Neural progenitor cell (in vitro differentiated cells): ENCODE measurements at regions not wholly inside any gene's neighbourhood (a gene's known extent, or its start where the extent isn't known, plus 50 kb on each side); places are given as distances from the start of the nearest gene placed in this dataset.

Experiments
- DNase-seq: peaks from one replicate; pipeline ENCODE4 v3.0.0-alpha.2; 2016; ENCODE audit warnings: low spot score
- H2AFZ ChIP-seq: fragments of 200-600 bp; sonication (generic); replicated peaks from 2 replicates; pipeline ENCODE4 v1.6.1; 2016; ENCODE audit warnings: antibody characterized with exemption
- H3F3A ChIP-seq: fragments of 200-600 bp; sonication (generic); 2 replicates; pipeline ENCODE4 v1.6.1; 2016; ENCODE audit warnings: antibody characterized with exemption, low read depth
- H3K27ac ChIP-seq: fragments of 200-600 bp; sonication (generic); 2 replicates; pipeline ENCODE4 v1.5.1; 2016; ENCODE audit warnings: mild to moderate bottlenecking
- H3K27me3 ChIP-seq: fragments of 200-600 bp; sonication (generic); 2 replicates; pipeline ENCODE4 v1.6.1; 2016; ENCODE audit warnings: mild to moderate bottlenecking, moderate library complexity
- H3K36me3 ChIP-seq: fragments of 200-600 bp; sonication (generic); 2 replicates; pipeline ENCODE4 v1.5.1; 2016
- H3K4me1 ChIP-seq: fragments of 200-600 bp; sonication (generic); 2 replicates; pipeline ENCODE4 v1.6.1; 2016; ENCODE audit warnings: mixed run types
- H3K4me2 ChIP-seq: fragments of 200-600 bp; sonication (generic); 2 replicates; pipeline ENCODE4 v1.6.1; 2016
- H3K4me3 ChIP-seq: fragments of 200-600 bp; sonication (generic); 2 replicates; pipeline ENCODE4 v1.5.1; 2016
- H3K79me2 ChIP-seq: fragments of 200-600 bp; sonication (generic); 2 replicates; pipeline ENCODE4 v1.6.1; 2016; ENCODE audit warnings: low read depth
- H3K9ac ChIP-seq: fragments of 200-600 bp; sonication (generic); 2 replicates; pipeline ENCODE4 v1.6.1; 2016
- H3K9me3 ChIP-seq: fragments of 200-600 bp; sonication (generic); 2 replicates; pipeline ENCODE4 v1.5.1; 2016; ENCODE audit warnings: low read depth
- H4K20me1 ChIP-seq: fragments of 200-600 bp; sonication (generic); 2 replicates; pipeline ENCODE4 v1.6.1; 2016; ENCODE audit warnings: low read depth
- H3K27ac Mint-ChIP-seq: 3 replicates; pipeline ENCODE4 v1.8.0; 2021; ENCODE audit warnings: mixed read lengths
- H3K27me3 Mint-ChIP-seq: 2 replicates; pipeline ENCODE4 v1.8.0; 2022; ENCODE audit warnings: low read depth, mild to moderate bottlenecking, inconsistent platforms, moderate library complexity, mixed read lengths; ENCODE audit not compliant: insufficient read depth
- H3K36me3 Mint-ChIP-seq: 3 replicates; pipeline ENCODE4 v1.8.0; 2021; ENCODE audit warnings: mixed read lengths
- H3K4me1 Mint-ChIP-seq: 3 replicates; pipeline ENCODE4 v1.8.0; 2021; ENCODE audit warnings: mixed read lengths
- H3K4me3 Mint-ChIP-seq: 3 replicates; pipeline ENCODE4 v1.8.0; 2021; ENCODE audit warnings: mild to moderate bottlenecking, moderate library complexity, mixed read lengths
- H3K9me3 Mint-ChIP-seq: 3 replicates; pipeline ENCODE4 v1.8.0; 2020; ENCODE audit warnings: mixed read lengths
- EZH2 ChIP-seq: fragments of 200-600 bp; sonication (generic); IDR thresholded peaks from 2 replicates; pipeline ENCODE4 v1.6.1; 2017; ENCODE audit warnings: antibody characterized with exemption, mild to moderate bottlenecking, moderate library complexity
- EZH2phosphoT487 ChIP-seq: fragments of 200-600 bp; sonication (generic); IDR thresholded peaks from 2 replicates; pipeline ENCODE4 v1.6.1; 2017; ENCODE audit warnings: antibody characterized with exemption
- TF ChIP-seq, protein P1 (sequence below): fragments of 200-600 bp; sonication (generic); IDR thresholded peaks from 2 replicates; pipeline ENCODE4 v1.5.1; 2017; ENCODE audit warnings: antibody characterized with exemption, mild to moderate bottlenecking

DNA sequence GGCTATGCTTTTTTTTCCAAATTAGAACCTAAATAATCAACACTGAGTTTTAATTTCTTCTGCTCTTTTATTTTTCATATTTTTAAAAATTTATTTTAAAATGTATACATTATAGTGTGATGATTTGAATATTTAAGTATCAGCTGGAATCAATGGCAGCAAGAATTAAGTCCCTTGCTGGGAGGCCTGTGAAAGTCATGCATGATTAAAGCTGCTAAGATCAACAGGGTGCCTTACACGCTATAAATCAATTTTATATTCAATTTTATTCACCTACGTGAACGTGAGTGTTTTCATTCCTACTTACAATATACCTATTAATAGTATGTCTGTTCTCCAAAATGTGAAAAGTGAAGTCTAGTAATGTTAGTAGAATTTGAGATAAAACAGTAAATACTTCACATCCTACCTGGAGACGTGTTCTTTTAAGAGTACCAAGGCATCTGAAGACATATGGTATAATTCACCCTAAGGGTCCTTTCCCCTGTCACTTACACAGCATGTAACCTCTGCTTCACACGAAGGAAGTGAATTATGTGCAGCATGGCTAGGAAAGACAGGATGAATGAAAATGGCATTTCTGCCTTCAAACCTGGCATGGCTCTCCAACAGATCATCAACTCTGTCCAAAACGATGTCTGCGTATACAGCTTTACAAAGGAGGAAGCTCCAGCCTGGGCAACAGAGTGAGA lies 640.4 kb upstream of the ROBO1 start:
- no peaks in the 10 kb centered on the region for H3K36me3 Mint-ChIP-seq
- peak overlapping the region; percentile 60 for H3K27ac Mint-ChIP-seq
- Histone ChIP-seq H3K27me3 (no peaks in the 10 kb centered on the region), H3K36me3 (no peaks in the 10 kb centered on the region), H3K79me2 (no peaks in the 10 kb centered on the region), H3F3A (no peaks in the 10 kb centered on the region), H3K27ac (no peak overlapping the region), H2AFZ (no peak overlapping the region), H3K4me1 (no peaks in the 10 kb centered on the region), H3K9ac (no peak overlapping the region), H4K20me1 (no peaks in the 10 kb centered on the region), H3K9me3 (no peaks in the 10 kb centered on the region), H3K4me3 (no peak overlapping the region), H3K4me2 (no peak overlapping the region)
- no peak for DNase-seq
- no peak overlapping the region for H3K4me3 Mint-ChIP-seq
- H3K27me3 Mint-ChIP-seq = no peaks in the 10 kb centered on the region
- H3K4me1 Mint-ChIP-seq = peaks cover 6% of the 10 kb centered on the region
- no peaks in the 10 kb centered on the region for H3K9me3 Mint-ChIP-seq
- TF ChIP-seq, protein P1, sequence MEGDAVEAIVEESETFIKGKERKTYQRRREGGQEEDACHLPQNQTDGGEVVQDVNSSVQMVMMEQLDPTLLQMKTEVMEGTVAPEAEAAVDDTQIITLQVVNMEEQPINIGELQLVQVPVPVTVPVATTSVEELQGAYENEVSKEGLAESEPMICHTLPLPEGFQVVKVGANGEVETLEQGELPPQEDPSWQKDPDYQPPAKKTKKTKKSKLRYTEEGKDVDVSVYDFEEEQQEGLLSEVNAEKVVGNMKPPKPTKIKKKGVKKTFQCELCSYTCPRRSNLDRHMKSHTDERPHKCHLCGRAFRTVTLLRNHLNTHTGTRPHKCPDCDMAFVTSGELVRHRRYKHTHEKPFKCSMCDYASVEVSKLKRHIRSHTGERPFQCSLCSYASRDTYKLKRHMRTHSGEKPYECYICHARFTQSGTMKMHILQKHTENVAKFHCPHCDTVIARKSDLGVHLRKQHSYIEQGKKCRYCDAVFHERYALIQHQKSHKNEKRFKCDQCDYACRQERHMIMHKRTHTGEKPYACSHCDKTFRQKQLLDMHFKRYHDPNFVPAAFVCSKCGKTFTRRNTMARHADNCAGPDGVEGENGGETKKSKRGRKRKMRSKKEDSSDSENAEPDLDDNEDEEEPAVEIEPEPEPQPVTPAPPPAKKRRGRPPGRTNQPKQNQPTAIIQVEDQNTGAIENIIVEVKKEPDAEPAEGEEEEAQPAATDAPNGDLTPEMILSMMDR = no peak
- TF ChIP-seq EZH2phosphoT487 = no peak
- TF ChIP-seq EZH2 = no peak

GRCh38 chr3:80405618-80406017 lies 637.8 kb upstream of the ROBO1 start:
- Histone ChIP-seq H3K4me2 (no peak overlapping the region), H3K4me1 (no peaks in the 10 kb centered on the region), H3K9me3 (no peaks in the 10 kb centered on the region), H3K27me3 (no peaks in the 10 kb centered on the region), H4K20me1 (no peaks in the 10 kb centered on the region), H3F3A (no peaks in the 10 kb centered on the region), H3K4me3 (no peak overlapping the region), H3K36me3 (no peaks in the 10 kb centered on the region), H3K27ac (no peak overlapping the region), H2AFZ (no peak overlapping the region), H3K79me2 (no peaks in the 10 kb centered on the region), H3K9ac (no peak overlapping the region)
- H3K9me3 Mint-ChIP-seq = no peaks in the 10 kb centered on the region
- no peaks in the 10 kb centered on the region for H3K36me3 Mint-ChIP-seq
- H3K27me3 Mint-ChIP-seq = no peaks in the 10 kb centered on the region
- no peak for DNase-seq
- TF ChIP-seq, protein P1 = no peak
- TF ChIP-seq EZH2 (no peak), EZH2phosphoT487 (no peak)
- no peak overlapping the region for H3K27ac Mint-ChIP-seq
- H3K4me3 Mint-ChIP-seq = no peak overlapping the region
- H3K4me1 Mint-ChIP-seq = peaks cover 6% of the 10 kb centered on the region

- H3F3A ChIP-seq = no peaks in the 10 kb centered on the region
- Mint-ChIP-seq H3K4me3 (no peak overlapping the region), H3K27ac (no peak overlapping the region), H3K4me1 (no peaks in the 10 kb centered on the region), H3K27me3 (no peaks in the 10 kb centered on the region), H3K36me3 (no peaks in the 10 kb centered on the region), H3K9me3 (no peaks in the 10 kb centered on the region)
- H2AFZ ChIP-seq = no peak overlapping the region
- H3K27ac ChIP-seq = no peak overlapping the region
- no peaks in the 10 kb centered on the region for H3K27me3 ChIP-seq
- H3K4me2 ChIP-seq = no peak overlapping the region
- no peaks in the 10 kb centered on the region for H3K4me1 ChIP-seq
- DNase-seq = no peak
- no peaks in the 10 kb centered on the region for H3K79me2 ChIP-seq
- H3K9me3 ChIP-seq = no peaks in the 10 kb centered on the region
- no peaks in the 10 kb centered on the region for H4K20me1 ChIP-seq
- TF ChIP-seq, protein P1 = no peak
- no peak for TF ChIP-seq EZH2phosphoT487
- no peak overlapping the region for H3K9ac ChIP-seq
- no peaks in the 10 kb centered on the region for H3K36me3 ChIP-seq
- no peak overlapping the region for H3K4me3 ChIP-seq
These were observed 627.2 kb upstream of the ROBO1 start for GRCh38 chr3:80395023-80395422.
